HEK293T (cell line): ENCODE measurements at regions not wholly inside any gene's neighbourhood (a gene's known extent, or its start where the extent isn't known, plus 50 kb on each side); places are given as distances from the start of the nearest gene placed in this dataset.

Experiments
- CTCF ChIA-PET: fragments of 350-600 bp; formaldehyde crosslinking; extraction: SDS; loops from one replicate; lab custom pipeline; 2021; ENCODE audit warnings: antibody characterized with exemption, inconsistent platforms; lab: Yijun Ruan, JAX
- POLR2A ChIA-PET: fragments of 350-600 bp; formaldehyde crosslinking; extraction: SDS; loops from one replicate; lab custom pipeline; 2020; ENCODE audit warnings: antibody characterized with exemption, inconsistent platforms; lab: Yijun Ruan, JAX
- DNase-seq: peaks from one replicate; pipeline ENCODE4 v3.0.0; 2012; ENCODE audit warnings: mixed read lengths; ENCODE audit errors: extremely low spot score
- ARNT ChIP-seq: fragments of 450-650 bp; IDR thresholded peaks from 2 replicates; pipeline ENCODE4 v1.6.1; 2017; ENCODE audit warnings: mild to moderate bottlenecking
- BHLHE40 ChIP-seq: fragments of 450-650 bp; IDR thresholded peaks from 2 replicates; pipeline ENCODE4 v1.6.1; 2016; ENCODE audit warnings: mild to moderate bottlenecking, moderate library complexity, borderline replicate concordance
- CTBP1 ChIP-seq: fragments of 450-650 bp; IDR thresholded peaks from 2 replicates; pipeline ENCODE4 v1.6.1; 2016; ENCODE audit warnings: borderline replicate concordance
- ELF4 ChIP-seq: fragments of 450-650 bp; IDR thresholded peaks from 2 replicates; pipeline ENCODE4 v1.6.1; 2017; ENCODE audit warnings: antibody characterized with exemption
- FOXA1 ChIP-seq: fragments of 450-650 bp; IDR thresholded peaks from 2 replicates; pipeline ENCODE4 v1.6.1; 2016; ENCODE audit warnings: mild to moderate bottlenecking
- FOXK2 ChIP-seq: fragments of 450-650 bp; IDR thresholded peaks from 2 replicates; pipeline ENCODE4 v1.6.1; 2016; ENCODE audit warnings: mild to moderate bottlenecking
- FOXM1 ChIP-seq: fragments of 450-650 bp; IDR thresholded peaks from 2 replicates; pipeline ENCODE4 v1.6.1; 2017; ENCODE audit warnings: mild to moderate bottlenecking, borderline replicate concordance
- HDGF ChIP-seq: fragments of 450-650 bp; IDR thresholded peaks from 2 replicates; pipeline ENCODE4 v1.6.1; 2017; ENCODE audit warnings: antibody characterized with exemption, borderline replicate concordance
- L3MBTL2 ChIP-seq: fragments of 450-650 bp; conservative IDR thresholded peaks from 2 replicates; pipeline ENCODE4 v1.6.1; 2016; ENCODE audit warnings: mild to moderate bottlenecking
- LEF1 ChIP-seq: fragments of 450-650 bp; IDR thresholded peaks from 2 replicates; pipeline ENCODE4 v1.6.1; 2017; ENCODE audit warnings: mild to moderate bottlenecking, borderline replicate concordance
- NFRKB ChIP-seq: fragments of 450-650 bp; IDR thresholded peaks from 2 replicates; pipeline ENCODE4 v1.6.1; 2016; ENCODE audit warnings: mild to moderate bottlenecking, moderate library complexity
- PKNOX1 ChIP-seq: fragments of 450-650 bp; IDR thresholded peaks from 2 replicates; pipeline ENCODE4 v1.6.1; 2016
- SP1 ChIP-seq: fragments of 450-650 bp; IDR thresholded peaks from 2 replicates; pipeline ENCODE4 v1.6.1; 2017
- SUZ12 ChIP-seq: fragments of 450-650 bp; IDR thresholded peaks from 2 replicates; pipeline ENCODE4 v1.6.1; 2016; ENCODE audit warnings: mild to moderate bottlenecking
- TARDBP ChIP-seq: fragments of 450-650 bp; IDR thresholded peaks from 2 replicates; pipeline ENCODE4 v1.6.1; 2016
- ZNF384 ChIP-seq: fragments of 450-650 bp; IDR thresholded peaks from 2 replicates; pipeline ENCODE4 v1.6.1; 2016

GRCh38 chr18:11411048-11411447, 198.3 kb upstream of the SLC35G4 start:
- no peak for DNase-seq
- POLR2A ChIA-PET: no interaction called here
- CTCF ChIA-PET: no interaction called here
- TF ChIP-seq ARNT (no peak), HDGF (no peak), SP1 (no peak), FOXM1 (no peak), BHLHE40 (no peak), FOXK2 (no peak)

GRCh38 chr18:11408555-11409065, 200.8 kb upstream of the SLC35G4 start:
- DNase-seq: no peak
- TF ChIP-seq FOXA1: no peak
- TF ChIP-seq TARDBP: no peak
- TF ChIP-seq SP1: no peak
- TF ChIP-seq NFRKB: no peak
- no peak for TF ChIP-seq BHLHE40
- TF ChIP-seq ELF4: no peak
- no peak for TF ChIP-seq L3MBTL2
- TF ChIP-seq PKNOX1: no peak
- no peak for TF ChIP-seq FOXM1
- TF ChIP-seq SUZ12: no peak
- no peak for TF ChIP-seq LEF1
- TF ChIP-seq ARNT: no peak
- no peak for TF ChIP-seq HDGF
- TF ChIP-seq FOXK2: no peak
- TF ChIP-seq CTBP1: no peak
- TF ChIP-seq ZNF384: no peak
- POLR2A ChIA-PET: no interaction called here
- CTCF ChIA-PET: no interaction called here

- TF ChIP-seq L3MBTL2 (no peak), ELF4 (no peak), TARDBP (no peak), CTBP1 (no peak)
These were observed 201.5 kb upstream of the SLC35G4 start for GRCh38 chr18:11407940-11408339.

GRCh38 chr18:11405804-11406203, 203.6 kb upstream of the SLC35G4 start:
- POLR2A ChIA-PET: no interaction called here
- no peak for DNase-seq
- no peak for TF ChIP-seq BHLHE40
- TF ChIP-seq TARDBP: no peak
- no peak for TF ChIP-seq SUZ12
- no peak for TF ChIP-seq SP1
- TF ChIP-seq PKNOX1: no peak
- no peak for TF ChIP-seq HDGF
- no peak for TF ChIP-seq FOXA1
- TF ChIP-seq LEF1: no peak
- TF ChIP-seq CTBP1: no peak
- TF ChIP-seq FOXK2: no peak
- TF ChIP-seq NFRKB: no peak
- TF ChIP-seq FOXM1: no peak
- no peak for TF ChIP-seq L3MBTL2
- TF ChIP-seq ZNF384: no peak
- no peak for TF ChIP-seq ARNT
- no peak for TF ChIP-seq ELF4
- CTCF ChIA-PET: no interaction called here

More at GRCh38 chr18:11407940-11408339, 201.5 kb upstream of the SLC35G4 start:
- ChIA-PET CTCF (no interaction called here), POLR2A (no interaction called here)
- DNase-seq: no peak

DNA sequence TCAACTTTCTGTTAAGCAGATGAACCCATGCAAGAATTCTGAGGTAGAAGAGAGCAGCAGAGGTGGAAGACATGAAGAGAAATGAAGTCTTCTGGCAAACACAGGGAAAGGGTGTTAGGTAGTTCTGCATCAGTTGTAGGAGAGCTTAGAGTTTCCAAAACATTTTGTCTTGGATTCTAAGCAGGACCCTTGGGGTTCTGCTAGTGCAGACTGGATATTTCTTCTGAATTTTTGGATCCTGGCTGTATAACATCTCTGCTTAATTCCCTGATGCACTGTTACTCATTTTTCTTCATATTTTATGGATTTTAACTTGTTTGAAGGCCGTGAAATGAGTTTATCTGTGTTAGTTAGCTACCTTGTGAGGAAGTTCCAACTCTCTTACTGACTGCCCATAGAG, 208.7 kb upstream of the SLC35G4 start:
- TF ChIP-seq FOXK2 (no peak), ELF4 (no peak), FOXA1 (no peak)
- CTCF ChIA-PET: no interaction called here
- DNase-seq: no peak
- POLR2A ChIA-PET: no interaction called here

- ChIA-PET POLR2A (no interaction called here), CTCF (interaction anchor here (0.7 kb wide), 1 partner anchor 88 kb away, joined by 3 read pairs; no protein-coding TSS in a partner anchor)
- TF ChIP-seq HDGF (no peak), PKNOX1 (no peak), LEF1 (no peak), SUZ12 (no peak), BHLHE40 (no peak), FOXA1 (no peak), TARDBP (no peak), ARNT (no peak), ZNF384 (no peak), ELF4 (no peak), NFRKB (no peak), FOXM1 (no peak), SP1 (no peak), CTBP1 (no peak), L3MBTL2 (no peak), FOXK2 (no peak)
- no peak for DNase-seq
These were observed 210.8 kb upstream of the SLC35G4 start for GRCh38 chr18:11398625-11399024.
